G401.6 (cell line): ENCODE measurements at regions not wholly inside any gene's neighbourhood (a gene's known extent, or its start where the extent isn't known, plus 50 kb on each side); places are given as distances from the start of the nearest gene placed in this dataset.
"Not testable (repeated sequence)": the region's sequence is repeated elsewhere in the genome, so short reads cannot be mapped to it uniquely, and the experiment has no call there.

Source experiments
- FAIRE-seq: peaks from 2 replicates; lab custom pipeline; 2012; peaks lifted over from hg19 to GRCh38; lab: Jason Lieb, UNC

GRCh38 chr4:18733961-18734360, 712.4 kb upstream of the LCORL start:
- no peak for FAIRE-seq

DNA sequence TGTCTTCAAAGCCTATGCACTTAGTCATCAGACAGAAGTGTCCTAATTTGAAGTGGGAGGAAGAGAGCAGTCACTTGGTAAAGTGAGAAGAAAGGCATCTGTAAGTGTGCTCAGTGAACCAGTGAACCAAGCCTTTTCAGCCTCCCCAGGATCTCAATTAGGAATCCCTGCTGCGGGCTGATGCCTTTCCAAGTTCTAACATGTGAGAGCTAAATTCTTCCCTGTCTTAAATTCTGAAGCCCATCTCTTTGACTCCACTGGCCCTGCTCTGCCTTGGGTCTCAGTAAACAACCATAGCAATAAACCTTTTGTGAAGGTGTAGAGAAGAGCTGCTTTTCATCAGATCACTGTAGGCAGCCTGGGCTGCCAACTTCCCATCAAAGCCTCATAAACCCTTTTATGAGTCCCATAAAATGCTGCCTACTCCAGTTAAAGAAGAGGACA, 701.2 kb upstream of the LCORL start:
- FAIRE-seq, result no peak

- no peak for FAIRE-seq
These were observed 676.7 kb upstream of the LCORL start for GRCh38 chr4:18698119-18698883.

- FAIRE-seq, result no peak
These were observed 674.4 kb upstream of the LCORL start for GRCh38 chr4:18695733-18696527.

- no peak for FAIRE-seq
These were observed 670.1 kb upstream of the LCORL start for GRCh38 chr4:18691431-18692200.

DNA sequence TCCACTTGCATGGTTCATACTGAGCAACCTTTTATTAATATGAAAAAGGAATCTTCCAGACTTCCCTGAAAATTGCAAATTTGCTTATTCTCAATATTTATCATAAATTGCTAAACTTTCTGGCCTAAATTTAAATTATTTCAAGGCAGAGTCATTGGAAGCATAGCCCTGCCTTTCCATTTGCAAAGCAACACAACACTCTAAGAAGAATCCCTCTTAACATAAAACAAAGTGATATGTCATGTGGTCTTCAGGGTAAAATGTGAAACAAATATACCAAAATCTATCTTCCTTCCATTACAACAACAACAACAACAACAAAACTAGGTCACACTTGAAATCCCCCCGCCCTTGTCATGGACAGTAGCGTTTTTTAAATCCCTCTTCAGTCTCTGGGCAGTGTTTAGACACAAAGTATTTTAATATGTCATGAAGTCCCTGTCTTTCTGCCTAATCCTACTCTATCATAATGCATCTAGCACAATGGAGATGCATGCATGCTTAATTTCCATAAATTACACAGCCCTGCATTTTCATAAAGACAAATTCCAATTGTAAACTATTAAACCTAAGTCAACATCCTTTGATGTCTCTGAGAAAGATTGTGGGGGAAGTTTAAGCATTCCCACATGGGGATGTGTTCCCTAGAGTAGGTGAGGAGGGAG, 668.9 kb upstream of the LCORL start:
- FAIRE-seq, result no peak

GRCh38 chr4:18689308-18690115, 668.0 kb upstream of the LCORL start:
- FAIRE-seq, result peak; percentile 81

DNA sequence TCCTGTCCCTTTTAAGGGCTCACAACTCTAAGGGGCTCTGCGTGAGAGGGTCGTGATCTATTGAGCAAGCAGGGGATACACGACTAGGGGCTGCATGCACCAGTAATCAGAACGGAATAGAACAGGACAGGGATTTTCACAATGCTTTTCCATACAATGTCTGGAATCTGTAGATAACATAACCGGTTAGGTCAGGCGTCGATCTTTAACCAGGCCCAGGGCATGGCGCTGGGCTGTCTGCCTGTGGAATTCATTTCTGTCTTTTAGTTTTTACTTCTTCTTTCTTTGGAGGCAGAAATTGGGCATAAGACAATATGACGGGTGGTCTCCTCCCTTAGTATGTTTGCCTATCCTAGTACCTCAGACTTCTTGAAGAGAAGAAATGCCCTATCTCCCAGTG, 666.8 kb upstream of the LCORL start:
- not testable (repeated sequence) for FAIRE-seq

GRCh38 chr4:18686338-18687037, 664.9 kb upstream of the LCORL start:
- no peak for FAIRE-seq

- no peak for FAIRE-seq
These were observed 663.4 kb upstream of the LCORL start for GRCh38 chr4:18684932-18685331.

GRCh38 chr4:18676526-18676915, 655.0 kb upstream of the LCORL start:
- no peak for FAIRE-seq

- FAIRE-seq, result no peak
These were observed 654.3 kb upstream of the LCORL start for GRCh38 chr4:18675586-18676525.

DNA sequence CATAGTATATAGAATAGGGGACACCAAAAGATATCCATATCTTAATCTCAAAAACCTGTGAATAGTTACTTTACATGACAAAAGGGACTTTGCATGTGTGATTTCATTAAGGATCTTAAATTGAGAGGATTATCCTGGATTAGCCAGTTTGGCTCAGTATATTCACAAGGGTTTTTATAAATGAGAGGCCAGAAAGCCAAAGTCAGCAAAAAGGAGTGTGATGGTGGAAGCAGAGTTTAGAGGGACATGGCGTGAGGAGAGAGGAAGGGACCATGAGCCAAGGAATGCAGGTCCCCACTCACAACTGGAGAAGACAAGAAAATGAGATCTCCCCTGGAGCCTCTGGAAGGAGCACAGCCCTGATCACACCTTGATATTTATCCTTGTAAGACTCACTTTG, 648.5 kb upstream of the LCORL start:
- FAIRE-seq, result no peak

- no peak for FAIRE-seq
These were observed 647.8 kb upstream of the LCORL start for GRCh38 chr4:18669390-18669789.

GRCh38 chr4:18666322-18666721, 644.8 kb upstream of the LCORL start:
- FAIRE-seq, result no peak

GRCh38 chr4:18664171-18664570, 642.6 kb upstream of the LCORL start:
- no peak for FAIRE-seq

- FAIRE-seq, result no peak
These were observed 623.8 kb upstream of the LCORL start for GRCh38 chr4:18645351-18645750.

DNA sequence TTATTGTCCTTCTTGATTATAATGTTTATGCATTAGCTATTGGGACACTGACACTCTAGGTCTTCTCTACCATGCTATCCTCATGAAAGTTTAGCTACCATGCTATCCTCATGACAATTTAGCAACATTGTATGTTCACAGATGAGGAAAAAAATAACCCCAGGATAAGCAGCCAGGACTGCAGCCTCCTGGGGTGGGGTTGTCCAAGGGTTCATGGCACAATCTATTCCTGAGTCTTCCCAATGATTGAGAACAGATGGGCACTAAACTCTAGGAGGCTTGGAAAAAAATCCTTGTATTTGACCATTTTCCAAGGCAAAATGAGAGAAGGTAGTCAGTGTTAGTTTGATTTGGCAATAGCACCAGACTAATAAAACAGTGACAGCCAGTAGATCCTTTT, 619.8 kb upstream of the LCORL start:
- FAIRE-seq, result no peak

GRCh38 chr4:18638031-18638430, 616.5 kb upstream of the LCORL start:
- no peak for FAIRE-seq
